SK-N-SH (cell line): ENCODE measurements at regions not wholly inside any gene's neighbourhood (a gene's known extent, or its start where the extent isn't known, plus 50 kb on each side); places are given as distances from the start of the nearest gene placed in this dataset.

Source experiments
- CTCF ChIA-PET: fragments of 300-600, 350-600 bp; formaldehyde crosslinking; extraction: SDS; loops from one replicate; lab custom pipeline; 2021; lab: Yijun Ruan, JAX
- POLR2A ChIA-PET: fragments of 350-600 bp; sonication (Branson Sonifier 250); formaldehyde crosslinking; extraction: SDS; loops from one replicate; lab custom pipeline; 2020; ENCODE audit warnings: antibody characterized with exemption, inconsistent platforms; lab: Yijun Ruan, JAX
- DNase-seq: peaks from one replicate; pipeline ENCODE4 v3.0.0; 2012
- H2AFZ ChIP-seq: fragments of 200-600 bp; sonication (generic); 2 replicates; pipeline ENCODE4 v1.8.1; 2016; ENCODE audit warnings: antibody characterized with exemption, mild to moderate bottlenecking, low read depth
- H3F3A ChIP-seq: fragments of 200-600 bp; sonication (generic); replicated peaks from 2 replicates; pipeline ENCODE3; 2016; ENCODE audit warnings: antibody characterized with exemption, mild to moderate bottlenecking; ENCODE audit not compliant: insufficient read depth
- H3K27ac ChIP-seq, 2 experiments: fragments of 200-500 bp in 1 of 2; fragments of 200-600 bp in 1 of 2; sonication (Bioruptor generic) in 1 of 2; sonication (generic), shearing (Covaris generic) in 1 of 2; 2 replicates each; pipeline versions ENCODE4 v1.5.1 to v1.6.1; 2014 to 2016; ENCODE audit warnings: low read depth in 2 of 2, inconsistent platforms in 1 of 2, low read length in 1 of 2, mild to moderate bottlenecking in 1 of 2, mixed read lengths in 1 of 2
- H3K27me3 ChIP-seq: fragments of 200-600 bp; sonication (generic), shearing (Covaris generic); 2 replicates; pipeline ENCODE4 v1.6.1; 2016; ENCODE audit warnings: mixed run types; ENCODE audit not compliant: insufficient read depth
- H3K36me3 ChIP-seq, 2 experiments: fragments of 200-500 bp in 1 of 2; fragments of 200-600 bp in 1 of 2; sonication (Bioruptor generic) in 1 of 2; sonication (generic) in 1 of 2; replicated peaks in 1 of 2; 2 replicates each; pipeline versions ENCODE3 to v1.5.1; 2014 to 2016; ENCODE audit warnings: low read length in 1 of 2, mild to moderate bottlenecking in 1 of 2; ENCODE audit not compliant: insufficient read depth in 2 of 2, control insufficient read depth in 1 of 2
- H3K4me1 ChIP-seq, 2 experiments: fragments of 200-500 bp in 1 of 2; fragments of 200-600 bp in 1 of 2; sonication (Bioruptor generic) in 1 of 2; sonication (generic), shearing (Covaris generic) in 1 of 2; 2 replicates each; pipeline versions ENCODE4 v1.5.1 to v1.6.1; 2014 to 2016; ENCODE audit warnings: low read depth in 1 of 2, low read length in 1 of 2, mixed run types in 1 of 2; ENCODE audit not compliant: insufficient read depth in 2 of 2, control insufficient read depth in 1 of 2
- H3K4me2 ChIP-seq: fragments of 200-600 bp; sonication (generic), shearing (Covaris generic); 2 replicates; pipeline ENCODE4 v1.6.1; 2017; ENCODE audit warnings: mixed run types
- H3K4me3 ChIP-seq, 2 experiments: fragments of 200-500 bp in 1 of 2; fragments of 200-600 bp in 1 of 2; sonication (Bioruptor generic) in 1 of 2; sonication (generic), shearing (Covaris generic) in 1 of 2; 2 replicates each; pipeline versions ENCODE4 v1.5.1 to v1.8.1; 2014 to 2016; ENCODE audit warnings: low read depth in 2 of 2, inconsistent platforms in 1 of 2, low read length in 1 of 2, mild to moderate bottlenecking in 1 of 2, mixed read lengths in 1 of 2, moderate library complexity in 1 of 2
- H3K79me2 ChIP-seq: fragments of 200-600 bp; sonication (generic); 2 replicates; pipeline ENCODE4 v1.8.1; 2017; ENCODE audit warnings: mild to moderate bottlenecking; ENCODE audit not compliant: insufficient read depth
- H3K9ac ChIP-seq: fragments of 200-600 bp; sonication (generic); 2 replicates; pipeline ENCODE4 v1.6.1; 2017; ENCODE audit warnings: mixed run types
- H3K9me2 ChIP-seq: fragments of 200-600 bp; sonication (generic); 2 replicates; pipeline ENCODE4 v1.6.1; 2017; ENCODE audit warnings: mixed run types
- H3K9me3 ChIP-seq: fragments of 200-600 bp; sonication (generic); 2 replicates; pipeline ENCODE4 v1.6.1; 2017; ENCODE audit warnings: mixed run types, mild to moderate bottlenecking, moderate library complexity
- H4K20me1 ChIP-seq: fragments of 200-600 bp; sonication (generic); 2 replicates; pipeline ENCODE4 v1.6.1; 2017; ENCODE audit warnings: mild to moderate bottlenecking, mixed run types; ENCODE audit not compliant: insufficient read depth
- ELF1 ChIP-seq: IDR thresholded peaks from 2 replicates; pipeline ENCODE4 v1.4.0; 2012
- EP300 ChIP-seq, 2 experiments: IDR thresholded peaks; 2 replicates each; pipeline versions ENCODE4 v1.4.0 to v1.6.1; 2012; ENCODE audit warnings: borderline replicate concordance in 1 of 2, low read depth in 1 of 2, low read length in 1 of 2
- FOSL2 ChIP-seq: IDR thresholded peaks from 2 replicates; pipeline ENCODE4 v1.4.0; 2012; ENCODE audit warnings: low read depth, mild to moderate bottlenecking, moderate library complexity, borderline replicate concordance
- FOXJ3 ChIP-seq: sonication (generic); formaldehyde crosslinking; IDR thresholded peaks from 2 replicates; pipeline ENCODE4 v1.5.1; 2020; ENCODE audit warnings: mild to moderate bottlenecking, missing genetic modification reagents
- FOXM1 ChIP-seq: IDR thresholded peaks from 2 replicates; pipeline ENCODE4 v1.4.0; 2012; ENCODE audit warnings: low read depth, mild to moderate bottlenecking
- MEF2A ChIP-seq: IDR thresholded peaks from 2 replicates; pipeline ENCODE4 v1.4.0; 2012; ENCODE audit warnings: low read depth, borderline replicate concordance
- MXI1 ChIP-seq: IDR thresholded peaks from 2 replicates; pipeline ENCODE4 v1.6.1; 2012; ENCODE audit warnings: mild to moderate bottlenecking, low read depth, low read length, improper control_type of control experiment
- NFIC ChIP-seq: IDR thresholded peaks from 2 replicates; pipeline ENCODE4 v1.4.0; 2012; ENCODE audit warnings: borderline replicate concordance
- RAD21 ChIP-seq: IDR thresholded peaks from 2 replicates; pipeline ENCODE4 v1.6.1; 2012; ENCODE audit warnings: mild to moderate bottlenecking, low read length
- RCOR1 ChIP-seq: fragments of 150-350 bp; IDR thresholded peaks from 2 replicates; pipeline ENCODE4 v1.6.1; 2017; ENCODE audit warnings: antibody characterized with exemption, low read length
- RXRA ChIP-seq: IDR thresholded peaks from 2 replicates; pipeline ENCODE4 v1.4.0; 2012; ENCODE audit warnings: low read depth, mild to moderate bottlenecking, borderline replicate concordance
- TAF1 ChIP-seq: IDR thresholded peaks from 2 replicates; pipeline ENCODE4 v1.6.1; 2012; ENCODE audit warnings: low read depth, mild to moderate bottlenecking, low read length, moderate library complexity, borderline replicate concordance
- TCF12 ChIP-seq: IDR thresholded peaks from 2 replicates; pipeline ENCODE4 v1.4.0; 2012
- TEAD4 ChIP-seq: IDR thresholded peaks from 2 replicates; pipeline ENCODE4 v1.4.0; 2012; ENCODE audit warnings: mild to moderate bottlenecking, borderline replicate concordance; ENCODE audit not compliant: insufficient read depth
- WGBS: methylation state at CpG from one replicate; pipeline ENCODE4 v1.1.6; 2017; ENCODE audit warnings: low lambda C conversion rate; 5-methylcytosine and 5-hydroxymethylcytosine counted together
- TF ChIP-seq, protein P1 (sequence below): IDR thresholded peaks from 2 replicates; pipeline ENCODE4 v1.6.1; 2012; ENCODE audit warnings: mild to moderate bottlenecking, low read depth, low read length, moderate library complexity
- TF ChIP-seq, protein P2 (sequence below): IDR thresholded peaks from 2 replicates; pipeline ENCODE4 v1.4.0; 2012; ENCODE audit warnings: low read depth, borderline replicate concordance
- TF ChIP-seq, protein P3 (sequence below): fragments of 200-600 bp; sonication (generic); IDR thresholded peaks from 2 replicates; pipeline ENCODE4 v1.6.1; 2017; ENCODE audit warnings: antibody characterized with exemption, mild to moderate bottlenecking, moderate library complexity
- TF ChIP-seq, protein P4 (sequence below): IDR thresholded peaks from 2 replicates; pipeline ENCODE4; 2012
- TF ChIP-seq, protein P5 (sequence below): fragments of 150-350 bp; IDR thresholded peaks from 2 replicates; pipeline ENCODE4 v1.6.1; 2017; ENCODE audit warnings: antibody characterized with exemption, low read length, low read depth, borderline replicate concordance
- TF ChIP-seq, protein P6 (sequence below): IDR thresholded peaks from 2 replicates; pipeline ENCODE4 v1.4.0; 2012; ENCODE audit warnings: low read depth, borderline replicate concordance

- TF ChIP-seq, protein P1, sequence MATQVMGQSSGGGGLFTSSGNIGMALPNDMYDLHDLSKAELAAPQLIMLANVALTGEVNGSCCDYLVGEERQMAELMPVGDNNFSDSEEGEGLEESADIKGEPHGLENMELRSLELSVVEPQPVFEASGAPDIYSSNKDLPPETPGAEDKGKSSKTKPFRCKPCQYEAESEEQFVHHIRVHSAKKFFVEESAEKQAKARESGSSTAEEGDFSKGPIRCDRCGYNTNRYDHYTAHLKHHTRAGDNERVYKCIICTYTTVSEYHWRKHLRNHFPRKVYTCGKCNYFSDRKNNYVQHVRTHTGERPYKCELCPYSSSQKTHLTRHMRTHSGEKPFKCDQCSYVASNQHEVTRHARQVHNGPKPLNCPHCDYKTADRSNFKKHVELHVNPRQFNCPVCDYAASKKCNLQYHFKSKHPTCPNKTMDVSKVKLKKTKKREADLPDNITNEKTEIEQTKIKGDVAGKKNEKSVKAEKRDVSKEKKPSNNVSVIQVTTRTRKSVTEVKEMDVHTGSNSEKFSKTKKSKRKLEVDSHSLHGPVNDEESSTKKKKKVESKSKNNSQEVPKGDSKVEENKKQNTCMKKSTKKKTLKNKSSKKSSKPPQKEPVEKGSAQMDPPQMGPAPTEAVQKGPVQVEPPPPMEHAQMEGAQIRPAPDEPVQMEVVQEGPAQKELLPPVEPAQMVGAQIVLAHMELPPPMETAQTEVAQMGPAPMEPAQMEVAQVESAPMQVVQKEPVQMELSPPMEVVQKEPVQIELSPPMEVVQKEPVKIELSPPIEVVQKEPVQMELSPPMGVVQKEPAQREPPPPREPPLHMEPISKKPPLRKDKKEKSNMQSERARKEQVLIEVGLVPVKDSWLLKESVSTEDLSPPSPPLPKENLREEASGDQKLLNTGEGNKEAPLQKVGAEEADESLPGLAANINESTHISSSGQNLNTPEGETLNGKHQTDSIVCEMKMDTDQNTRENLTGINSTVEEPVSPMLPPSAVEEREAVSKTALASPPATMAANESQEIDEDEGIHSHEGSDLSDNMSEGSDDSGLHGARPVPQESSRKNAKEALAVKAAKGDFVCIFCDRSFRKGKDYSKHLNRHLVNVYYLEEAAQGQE, result no peak
- no peak for TF ChIP-seq FOSL2
- no peak for TF ChIP-seq TCF12
- TF ChIP-seq, protein P2, sequence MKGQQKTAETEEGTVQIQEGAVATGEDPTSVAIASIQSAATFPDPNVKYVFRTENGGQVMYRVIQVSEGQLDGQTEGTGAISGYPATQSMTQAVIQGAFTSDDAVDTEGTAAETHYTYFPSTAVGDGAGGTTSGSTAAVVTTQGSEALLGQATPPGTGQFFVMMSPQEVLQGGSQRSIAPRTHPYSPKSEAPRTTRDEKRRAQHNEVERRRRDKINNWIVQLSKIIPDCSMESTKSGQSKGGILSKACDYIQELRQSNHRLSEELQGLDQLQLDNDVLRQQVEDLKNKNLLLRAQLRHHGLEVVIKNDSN, result no peak
- no peak for TF ChIP-seq MXI1
- no peak for TF ChIP-seq FOXM1
- TF ChIP-seq, protein P3, sequence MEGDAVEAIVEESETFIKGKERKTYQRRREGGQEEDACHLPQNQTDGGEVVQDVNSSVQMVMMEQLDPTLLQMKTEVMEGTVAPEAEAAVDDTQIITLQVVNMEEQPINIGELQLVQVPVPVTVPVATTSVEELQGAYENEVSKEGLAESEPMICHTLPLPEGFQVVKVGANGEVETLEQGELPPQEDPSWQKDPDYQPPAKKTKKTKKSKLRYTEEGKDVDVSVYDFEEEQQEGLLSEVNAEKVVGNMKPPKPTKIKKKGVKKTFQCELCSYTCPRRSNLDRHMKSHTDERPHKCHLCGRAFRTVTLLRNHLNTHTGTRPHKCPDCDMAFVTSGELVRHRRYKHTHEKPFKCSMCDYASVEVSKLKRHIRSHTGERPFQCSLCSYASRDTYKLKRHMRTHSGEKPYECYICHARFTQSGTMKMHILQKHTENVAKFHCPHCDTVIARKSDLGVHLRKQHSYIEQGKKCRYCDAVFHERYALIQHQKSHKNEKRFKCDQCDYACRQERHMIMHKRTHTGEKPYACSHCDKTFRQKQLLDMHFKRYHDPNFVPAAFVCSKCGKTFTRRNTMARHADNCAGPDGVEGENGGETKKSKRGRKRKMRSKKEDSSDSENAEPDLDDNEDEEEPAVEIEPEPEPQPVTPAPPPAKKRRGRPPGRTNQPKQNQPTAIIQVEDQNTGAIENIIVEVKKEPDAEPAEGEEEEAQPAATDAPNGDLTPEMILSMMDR, result no peak
- TF ChIP-seq NFIC, result no peak
- TF ChIP-seq MEF2A, result no peak
- no peak for TF ChIP-seq TAF1
- TF ChIP-seq, protein P4, sequence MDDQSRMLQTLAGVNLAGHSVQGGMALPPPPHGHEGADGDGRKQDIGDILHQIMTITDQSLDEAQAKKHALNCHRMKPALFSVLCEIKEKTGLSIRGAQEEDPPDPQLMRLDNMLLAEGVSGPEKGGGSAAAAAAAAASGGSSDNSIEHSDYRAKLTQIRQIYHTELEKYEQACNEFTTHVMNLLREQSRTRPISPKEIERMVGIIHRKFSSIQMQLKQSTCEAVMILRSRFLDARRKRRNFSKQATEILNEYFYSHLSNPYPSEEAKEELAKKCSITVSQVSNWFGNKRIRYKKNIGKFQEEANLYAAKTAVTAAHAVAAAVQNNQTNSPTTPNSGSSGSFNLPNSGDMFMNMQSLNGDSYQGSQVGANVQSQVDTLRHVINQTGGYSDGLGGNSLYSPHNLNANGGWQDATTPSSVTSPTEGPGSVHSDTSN, result no peak
- TF ChIP-seq FOXJ3, result no peak
- no peak for TF ChIP-seq EP300 (IDR thresholded peaks at IDR 0.05; ENCODE audit: borderline replicate concordance in 1 of 2, low read depth in 1 of 2, low read length in 1 of 2)
- no peak for TF ChIP-seq RCOR1
- no peak for TF ChIP-seq RXRA
- no peak for TF ChIP-seq RAD21
- TF ChIP-seq, protein P5, sequence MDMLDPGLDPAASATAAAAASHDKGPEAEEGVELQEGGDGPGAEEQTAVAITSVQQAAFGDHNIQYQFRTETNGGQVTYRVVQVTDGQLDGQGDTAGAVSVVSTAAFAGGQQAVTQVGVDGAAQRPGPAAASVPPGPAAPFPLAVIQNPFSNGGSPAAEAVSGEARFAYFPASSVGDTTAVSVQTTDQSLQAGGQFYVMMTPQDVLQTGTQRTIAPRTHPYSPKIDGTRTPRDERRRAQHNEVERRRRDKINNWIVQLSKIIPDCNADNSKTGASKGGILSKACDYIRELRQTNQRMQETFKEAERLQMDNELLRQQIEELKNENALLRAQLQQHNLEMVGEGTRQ, result no peak
- TF ChIP-seq TEAD4, result no peak
- TF ChIP-seq ELF1, result no peak
- TF ChIP-seq, protein P6, sequence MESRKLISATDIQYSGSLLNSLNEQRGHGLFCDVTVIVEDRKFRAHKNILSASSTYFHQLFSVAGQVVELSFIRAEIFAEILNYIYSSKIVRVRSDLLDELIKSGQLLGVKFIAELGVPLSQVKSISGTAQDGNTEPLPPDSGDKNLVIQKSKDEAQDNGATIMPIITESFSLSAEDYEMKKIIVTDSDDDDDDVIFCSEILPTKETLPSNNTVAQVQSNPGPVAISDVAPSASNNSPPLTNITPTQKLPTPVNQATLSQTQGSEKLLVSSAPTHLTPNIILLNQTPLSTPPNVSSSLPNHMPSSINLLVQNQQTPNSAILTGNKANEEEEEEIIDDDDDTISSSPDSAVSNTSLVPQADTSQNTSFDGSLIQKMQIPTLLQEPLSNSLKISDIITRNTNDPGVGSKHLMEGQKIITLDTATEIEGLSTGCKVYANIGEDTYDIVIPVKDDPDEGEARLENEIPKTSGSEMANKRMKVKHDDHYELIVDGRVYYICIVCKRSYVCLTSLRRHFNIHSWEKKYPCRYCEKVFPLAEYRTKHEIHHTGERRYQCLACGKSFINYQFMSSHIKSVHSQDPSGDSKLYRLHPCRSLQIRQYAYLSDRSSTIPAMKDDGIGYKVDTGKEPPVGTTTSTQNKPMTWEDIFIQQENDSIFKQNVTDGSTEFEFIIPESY, result no peak
- H3K79me2 ChIP-seq, result no peaks in the 10 kb centered on the region
- no peaks in the 10 kb centered on the region for H3F3A ChIP-seq
- WGBS, result 24% methylated on average over 5 of the region's 5 CpGs
- no peaks in the 10 kb centered on the region for H3K4me1 ChIP-seq
- H3K9ac ChIP-seq, result no peak overlapping the region
- no peaks in the 10 kb centered on the region for H3K9me3 ChIP-seq
- H3K36me3 ChIP-seq, result no peaks in the 10 kb centered on the region
- H3K4me3 ChIP-seq, result no peak overlapping the region
- H3K27ac ChIP-seq, result no peak overlapping the region
- CTCF ChIA-PET, result no interaction called here
- POLR2A ChIA-PET, result no interaction called here
- no peaks in the 10 kb centered on the region for H4K20me1 ChIP-seq
- no peaks in the 10 kb centered on the region for H3K9me2 ChIP-seq
- H3K27me3 ChIP-seq, result no peaks in the 10 kb centered on the region
- H2AFZ ChIP-seq, result no peak overlapping the region
- no peak overlapping the region for H3K4me2 ChIP-seq
- no peak for DNase-seq
Observed at GRCh38 chr3:6736836-6737629, 123.9 kb upstream of the GRM7 start.
